Ectodermal cell (in vitro differentiated cells): ENCODE measurements at regions not wholly inside any gene's neighbourhood (a gene's known extent, or its start where the extent isn't known, plus 50 kb on each side); places are given as distances from the start of the nearest gene placed in this dataset.

Source experiments
- H3K27ac ChIP-seq: 2 replicates; pipeline ENCODE4 v1.7.0; 2013; ENCODE audit warnings: mild to moderate bottlenecking, low read depth, low read length; ENCODE audit not compliant: insufficient read depth, poor library complexity, severe bottlenecking
- H3K27me3 ChIP-seq: 2 replicates; pipeline ENCODE4 v1.7.0; 2013; ENCODE audit warnings: mild to moderate bottlenecking, low read length; ENCODE audit not compliant: insufficient read depth, control insufficient read depth, poor library complexity, severe bottlenecking
- H3K36me3 ChIP-seq: one replicate; pipeline ENCODE4 v1.7.0; 2013; ENCODE audit warnings: low read length; ENCODE audit not compliant: control insufficient read depth, insufficient read depth
- H3K4me1 ChIP-seq: one replicate; pipeline ENCODE4 v1.7.0; 2013; ENCODE audit warnings: low read length; ENCODE audit not compliant: control insufficient read depth, insufficient read depth
- H3K4me3 ChIP-seq: 2 replicates; pipeline ENCODE4 v1.7.0; 2013; ENCODE audit warnings: low read depth, low read length, control low read depth; ENCODE audit not compliant: insufficient read depth
- H3K9me3 ChIP-seq: 2 replicates; pipeline ENCODE4 v1.7.0; 2013; ENCODE audit warnings: mild to moderate bottlenecking, low read length, moderate library complexity; ENCODE audit not compliant: control insufficient read depth
- WGBS, 2 experiments: methylation state at CpG; one replicate each; pipeline ENCODE4 v1.1.7; 2013; ENCODE audit warnings: missing lambda C conversion rate in 2 of 2; 5-methylcytosine and 5-hydroxymethylcytosine counted together

DNA sequence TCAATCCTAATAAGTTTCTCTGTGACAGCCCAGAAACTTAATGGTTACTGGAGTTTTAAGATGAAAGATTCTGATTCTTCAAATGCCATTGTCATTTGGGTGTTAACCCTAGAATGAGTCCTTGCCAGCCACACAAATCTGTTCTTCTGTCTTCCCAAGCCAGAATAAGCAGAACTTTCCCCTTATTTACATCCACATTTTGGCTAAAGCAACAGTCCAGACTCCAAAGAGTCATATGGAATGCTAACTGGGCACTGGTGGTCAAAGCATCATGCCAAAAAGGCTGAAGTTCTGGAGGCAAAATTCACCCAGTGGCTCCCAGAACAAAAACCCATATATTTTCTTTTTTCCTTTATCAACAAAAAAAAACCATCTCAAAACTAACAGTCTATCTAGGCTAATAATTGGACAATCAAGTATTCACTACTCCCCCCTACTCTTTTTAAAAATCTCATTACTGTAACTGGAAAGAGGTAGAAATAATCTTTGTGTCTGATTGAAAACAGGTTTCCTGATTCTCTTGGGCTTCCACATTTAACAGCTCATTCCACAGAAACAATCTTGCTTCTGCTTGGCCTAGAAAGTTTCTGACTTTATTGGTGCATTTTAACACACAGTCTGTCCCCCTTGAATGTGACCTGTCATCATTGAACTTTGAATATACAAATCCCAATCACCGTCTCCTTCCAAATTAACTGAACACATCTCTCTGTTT lies 89.6 kb upstream of the SETBP1 start:
- no peaks in the 10 kb centered on the region for H3K9me3 ChIP-seq
- no peaks in the 10 kb centered on the region for H3K36me3 ChIP-seq
- no peak overlapping the region for H3K27ac ChIP-seq
- no peaks in the 10 kb centered on the region for H3K27me3 ChIP-seq
- no peaks in the 10 kb centered on the region for H3K4me1 ChIP-seq
- WGBS, 2 experiments, result 90 to 97% methylated on average over 1 of the region's 1 CpG
- no peak overlapping the region for H3K4me3 ChIP-seq

DNA sequence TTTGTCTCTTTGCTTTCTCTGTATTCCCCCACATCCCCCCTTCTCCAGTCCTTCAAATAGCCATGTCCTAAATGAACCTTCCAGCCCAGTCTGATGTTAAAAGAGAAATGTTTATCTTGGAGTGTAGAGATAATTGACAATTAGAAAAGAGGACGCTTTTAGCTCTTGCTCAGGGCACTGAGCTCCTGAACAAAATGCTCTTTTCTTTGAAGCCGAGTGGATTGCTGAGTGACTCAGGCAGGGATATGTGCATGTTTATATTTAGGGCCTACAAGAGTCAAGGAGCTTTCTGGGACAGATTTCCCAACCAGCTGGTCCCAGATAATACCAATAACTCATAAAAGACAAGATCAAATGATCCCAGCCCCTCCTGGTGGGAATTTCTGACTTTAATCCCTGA lies 88.0 kb upstream of the SETBP1 start:
- Histone ChIP-seq H3K36me3 (no peaks in the 10 kb centered on the region), H3K4me3 (no peak overlapping the region), H3K9me3 (no peaks in the 10 kb centered on the region), H3K27ac (no peak overlapping the region), H3K4me1 (no peaks in the 10 kb centered on the region), H3K27me3 (no peaks in the 10 kb centered on the region)
- 81 to 88% methylated on average over 2 of the region's 2 CpGs for WGBS, 2 experiments

GRCh38 chr18:44594799-44595467 lies 85.8 kb upstream of the SETBP1 start:
- Histone ChIP-seq H3K27ac (no peak overlapping the region), H3K4me3 (no peak overlapping the region)
- 86 to 97% methylated on average over 3 of the region's 3 CpGs for WGBS, 2 experiments

DNA sequence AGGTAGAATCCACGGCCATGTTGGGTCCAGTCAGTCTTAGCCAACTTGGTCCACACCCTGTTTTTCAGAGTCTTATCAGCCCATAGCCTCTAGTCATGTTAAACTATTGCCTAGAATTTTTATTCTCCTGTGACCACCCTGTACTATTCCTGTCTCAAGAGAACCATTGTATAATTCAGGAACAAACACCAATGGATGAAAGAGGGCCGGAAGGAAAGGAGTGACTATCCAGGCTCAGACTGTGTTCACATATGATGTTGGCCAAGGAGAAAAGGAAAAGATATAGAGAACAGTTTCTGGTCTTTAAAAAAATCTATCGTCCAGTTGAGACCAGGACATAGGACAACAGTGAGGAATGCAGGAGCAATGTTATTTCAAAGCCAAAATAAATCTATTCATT lies 82.9 kb upstream of the SETBP1 start:
- Histone ChIP-seq H3K9me3 (no peaks in the 10 kb centered on the region), H3K36me3 (no peaks in the 10 kb centered on the region), H3K4me1 (no peaks in the 10 kb centered on the region), H3K27ac (no peak overlapping the region), H3K4me3 (no peak overlapping the region), H3K27me3 (no peaks in the 10 kb centered on the region)
- 89 to 97% methylated on average over 3 of the region's 3 CpGs for WGBS, 2 experiments

More at GRCh38 chr18:44594799-44595467, 85.8 kb upstream of the SETBP1 start:
- no peaks in the 10 kb centered on the region for H3K36me3 ChIP-seq
- no peaks in the 10 kb centered on the region for H3K27me3 ChIP-seq
- H3K4me1 ChIP-seq, result no peaks in the 10 kb centered on the region
- no peaks in the 10 kb centered on the region for H3K9me3 ChIP-seq

- no peaks in the 10 kb centered on the region for H3K9me3 ChIP-seq
- WGBS, 2 experiments, result 86 to 88% methylated on average over 4 of the region's 4 CpGs
- no peaks in the 10 kb centered on the region for H3K27me3 ChIP-seq
- H3K4me3 ChIP-seq, result no peak overlapping the region
- no peaks in the 10 kb centered on the region for H3K36me3 ChIP-seq
- no peak overlapping the region for H3K27ac ChIP-seq
- no peaks in the 10 kb centered on the region for H3K4me1 ChIP-seq
Observed at GRCh38 chr18:44598514-44598913, 82.2 kb upstream of the SETBP1 start.

GRCh38 chr18:44599412-44599811 lies 81.3 kb upstream of the SETBP1 start:
- WGBS, 2 experiments, result 77 to 79% methylated on average over 4 of the region's 4 CpGs
- Histone ChIP-seq H3K27ac (no peak overlapping the region), H3K27me3 (no peaks in the 10 kb centered on the region), H3K36me3 (no peaks in the 10 kb centered on the region), H3K9me3 (no peaks in the 10 kb centered on the region), H3K4me3 (no peak overlapping the region), H3K4me1 (no peaks in the 10 kb centered on the region)

DNA sequence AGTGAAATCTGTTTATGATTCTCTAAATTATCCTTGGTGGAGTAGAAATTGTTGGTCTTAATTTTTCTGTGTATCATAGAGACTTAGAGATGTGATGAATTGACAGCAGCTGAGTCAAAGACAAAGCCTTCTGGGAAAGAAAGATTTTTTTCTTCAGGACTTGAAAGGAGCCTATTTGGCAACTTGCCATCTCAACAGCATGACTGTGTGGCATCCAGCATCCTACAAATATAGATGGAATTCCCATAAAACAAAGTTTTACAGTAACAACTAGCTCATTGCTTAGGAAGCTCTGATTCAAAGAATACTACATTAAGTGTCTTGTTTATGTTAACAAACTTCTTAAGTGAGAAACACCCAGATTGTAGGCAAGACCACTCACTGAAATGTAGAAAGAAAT lies 79.2 kb upstream of the SETBP1 start:
- H3K4me3 ChIP-seq, result no peak overlapping the region
- no peaks in the 10 kb centered on the region for H3K36me3 ChIP-seq
- no peak overlapping the region for H3K27ac ChIP-seq
- no peaks in the 10 kb centered on the region for H3K9me3 ChIP-seq
- H3K4me1 ChIP-seq, result no peaks in the 10 kb centered on the region
- no peaks in the 10 kb centered on the region for H3K27me3 ChIP-seq

DNA sequence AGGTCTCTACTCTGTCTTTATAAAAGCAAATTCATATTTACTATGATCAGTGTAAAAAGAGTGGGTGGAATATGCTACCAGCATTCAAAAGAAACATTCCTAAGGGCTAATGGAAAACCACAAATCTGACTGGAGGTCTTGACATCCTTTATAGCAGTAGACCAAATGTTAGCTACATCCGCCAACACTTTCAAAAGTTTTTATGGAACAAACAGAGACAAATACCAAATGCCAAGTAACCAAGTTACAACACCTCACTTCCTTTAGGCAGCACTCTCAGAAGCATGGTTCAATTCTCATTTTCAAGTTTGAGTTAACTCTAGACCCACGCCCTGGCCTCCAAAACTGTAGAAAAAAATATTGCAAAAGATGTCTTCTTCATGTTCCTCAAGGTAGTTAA lies 78.3 kb upstream of the SETBP1 start:
- Histone ChIP-seq H3K27me3 (no peaks in the 10 kb centered on the region), H3K27ac (no peak overlapping the region), H3K36me3 (no peaks in the 10 kb centered on the region), H3K9me3 (no peaks in the 10 kb centered on the region), H3K4me3 (no peak overlapping the region), H3K4me1 (no peaks in the 10 kb centered on the region)
- 94 to 97% methylated on average over 2 of the region's 2 CpGs for WGBS, 2 experiments

DNA sequence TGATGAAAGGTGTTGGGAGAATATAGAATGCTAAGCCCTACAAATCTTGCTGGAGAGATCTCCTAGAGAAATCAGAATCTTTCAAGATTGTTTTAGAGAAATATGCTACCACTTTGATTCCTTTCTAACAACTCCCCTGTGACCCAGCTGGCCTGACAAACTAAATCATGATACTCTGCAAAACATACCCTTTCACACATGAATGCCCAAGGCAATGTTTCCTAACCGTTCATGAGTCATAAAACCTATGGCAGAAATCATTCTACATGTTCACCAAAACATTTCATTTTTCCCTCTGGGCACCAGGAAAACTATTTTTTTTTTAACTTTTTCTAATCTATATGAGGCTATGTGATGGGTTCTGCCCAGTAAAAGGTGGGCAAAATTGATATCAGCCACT lies 77.8 kb upstream of the SETBP1 start:
- no peaks in the 10 kb centered on the region for H3K36me3 ChIP-seq
- no peak overlapping the region for H3K27ac ChIP-seq
- WGBS, 2 experiments, result 91 to 95% methylated on average over 1 of the region's 1 CpG
- H3K4me1 ChIP-seq, result no peaks in the 10 kb centered on the region
- H3K9me3 ChIP-seq, result no peaks in the 10 kb centered on the region
- no peak overlapping the region for H3K4me3 ChIP-seq
- H3K27me3 ChIP-seq, result no peaks in the 10 kb centered on the region

GRCh38 chr18:44609181-44609941 lies 71.3 kb upstream of the SETBP1 start:
- H3K9me3 ChIP-seq, result no peaks in the 10 kb centered on the region
- no peak overlapping the region for H3K4me3 ChIP-seq
- 77 to 98% methylated on average over 2 of the region's 2 CpGs for WGBS, 2 experiments
- no peaks in the 10 kb centered on the region for H3K27me3 ChIP-seq
- H3K27ac ChIP-seq, result no peak overlapping the region
- no peaks in the 10 kb centered on the region for H3K4me1 ChIP-seq
- no peaks in the 10 kb centered on the region for H3K36me3 ChIP-seq
